GM18508 (cell line): ENCODE measurements at regions not wholly inside any gene's neighbourhood (a gene's known extent, or its start where the extent isn't known, plus 50 kb on each side); places are given as distances from the start of the nearest gene placed in this dataset.
"Not testable (repeated sequence)": the region's sequence is repeated elsewhere in the genome, so short reads cannot be mapped to it uniquely, and the experiment has no call there.

Experiments used
- ATAC-seq: cut with Tn5 transposase; IDR thresholded peaks from one replicate; pipeline ENCODE4 v1.9.1; 2021; ENCODE audit warnings: moderate number of reproducible peaks; ENCODE audit not compliant: insufficient read depth, unreplicated experiment

DNA sequence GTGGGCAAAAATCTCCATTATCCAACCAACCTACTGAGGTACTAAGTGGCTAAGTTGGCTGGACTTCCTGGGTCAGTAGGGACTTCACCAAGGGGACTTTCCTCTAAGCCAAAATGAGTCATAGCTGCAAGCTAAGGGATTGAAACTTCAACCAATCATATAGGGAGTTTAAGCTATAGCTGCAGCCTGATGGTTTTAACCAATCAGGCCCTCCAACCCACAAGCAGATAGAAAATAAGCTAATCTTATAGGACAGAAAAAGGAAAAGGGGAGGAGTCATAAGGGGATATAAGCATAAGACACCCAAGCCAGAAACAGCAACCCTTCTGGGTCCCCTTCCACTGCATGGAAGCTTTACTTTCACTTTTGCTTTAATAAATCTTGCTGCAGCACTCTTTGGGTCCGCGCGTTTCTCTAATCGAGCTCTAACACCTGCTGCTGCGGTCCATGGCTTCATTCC lies 444.9 kb upstream of the NECTIN3 start:
- not testable (repeated sequence) for ATAC-seq

- ATAC-seq, result no peak
These were observed 442.8 kb upstream of the NECTIN3 start for GRCh38 chr3:110628650-110629301.

- ATAC-seq, result no peak
These were observed 441.7 kb upstream of the NECTIN3 start for GRCh38 chr3:110629917-110630316.

DNA sequence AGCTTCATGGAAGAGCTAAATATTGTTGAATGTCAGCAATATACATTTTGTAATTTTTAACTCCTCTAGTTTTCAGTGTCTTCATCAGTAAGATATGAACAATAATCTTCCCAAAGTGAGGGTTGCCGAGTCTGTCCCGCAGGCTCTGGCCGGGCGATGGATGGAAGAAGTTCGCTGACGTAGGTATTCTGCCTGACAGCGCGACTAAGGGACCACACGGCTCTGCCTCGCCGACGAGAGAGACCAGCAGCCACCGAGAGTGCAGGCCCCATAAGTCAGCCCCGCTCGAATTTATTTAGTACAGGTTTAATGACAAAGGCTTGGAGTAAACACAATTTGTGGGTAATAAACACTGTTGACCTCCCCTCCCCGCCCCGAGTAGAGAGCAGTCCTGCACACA lies 427.4 kb upstream of the NECTIN3 start:
- ATAC-seq, result no peak

DNA sequence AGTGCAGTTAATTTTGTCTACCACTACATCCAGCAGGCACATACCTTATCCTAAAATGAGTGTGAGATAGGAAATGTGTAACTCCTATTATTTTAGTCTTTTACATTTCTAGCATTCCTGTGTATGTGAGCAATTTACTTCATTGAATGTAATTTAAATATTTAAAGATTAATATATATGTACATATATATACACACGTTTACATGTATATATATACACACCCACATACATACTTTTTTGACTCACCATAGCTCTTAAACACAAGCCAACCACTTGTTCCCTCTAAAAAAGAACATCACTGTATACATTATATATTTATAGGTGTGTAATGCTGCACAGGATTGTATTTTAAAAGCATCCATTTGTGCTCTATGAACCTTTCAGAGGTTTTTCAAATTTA lies 425.6 kb upstream of the NECTIN3 start:
- no peak for ATAC-seq

GRCh38 chr3:110646496-110646895 lies 425.1 kb upstream of the NECTIN3 start:
- ATAC-seq, result no peak

GRCh38 chr3:110647586-110647985 lies 424.0 kb upstream of the NECTIN3 start:
- no peak for ATAC-seq

- ATAC-seq, result no peak
These were observed 420.9 kb upstream of the NECTIN3 start for GRCh38 chr3:110650741-110651140.

- no peak for ATAC-seq
These were observed 416.6 kb upstream of the NECTIN3 start for GRCh38 chr3:110654843-110655502.

DNA sequence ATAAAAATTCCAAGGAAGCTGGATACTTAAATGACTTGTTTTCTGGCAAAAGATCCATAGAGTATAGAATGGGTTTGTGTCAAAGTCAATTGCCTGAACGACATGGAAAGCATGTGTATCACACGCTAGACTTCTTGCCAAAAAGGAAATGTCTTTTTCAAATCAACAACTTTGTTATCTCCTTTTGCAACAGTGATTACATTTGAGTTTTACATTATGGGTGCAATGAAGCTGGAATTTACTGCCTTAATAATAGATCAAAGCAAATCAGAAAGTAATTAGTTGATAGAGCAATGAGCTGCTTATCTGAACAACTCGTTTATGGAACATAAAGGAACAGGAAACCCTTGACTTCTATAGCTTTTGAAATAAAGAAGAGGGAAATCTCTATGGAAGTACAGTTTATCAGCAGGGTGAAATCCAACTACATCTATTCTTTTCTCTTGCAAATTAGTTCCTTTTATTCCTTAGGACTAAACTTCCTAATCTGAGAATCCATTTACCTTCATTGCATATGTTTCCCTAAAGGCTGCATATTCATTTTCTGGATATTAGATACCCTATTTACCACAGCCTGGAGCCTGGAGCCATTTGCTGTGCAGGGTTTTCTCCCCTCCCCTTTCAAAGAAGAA lies 415.1 kb upstream of the NECTIN3 start:
- no peak for ATAC-seq

DNA sequence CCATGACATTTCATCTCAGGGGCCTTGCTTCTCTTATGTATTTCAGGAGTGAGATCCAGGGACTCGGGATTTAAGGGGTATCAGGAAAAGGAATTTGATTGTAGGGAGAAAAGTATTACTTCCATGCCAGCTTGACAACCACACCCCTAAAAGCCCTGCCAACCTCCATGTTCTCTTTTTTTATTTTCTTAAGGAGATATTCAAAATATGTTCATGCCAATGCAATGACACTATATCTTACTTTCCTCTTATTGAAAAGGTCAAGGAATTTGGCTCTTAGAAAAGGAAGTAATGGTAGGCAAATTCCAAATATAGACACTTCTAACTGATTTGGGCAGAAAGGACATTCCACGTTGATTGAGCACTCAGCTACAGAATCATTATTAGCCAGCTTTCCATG lies 407.5 kb upstream of the NECTIN3 start:
- no peak for ATAC-seq

DNA sequence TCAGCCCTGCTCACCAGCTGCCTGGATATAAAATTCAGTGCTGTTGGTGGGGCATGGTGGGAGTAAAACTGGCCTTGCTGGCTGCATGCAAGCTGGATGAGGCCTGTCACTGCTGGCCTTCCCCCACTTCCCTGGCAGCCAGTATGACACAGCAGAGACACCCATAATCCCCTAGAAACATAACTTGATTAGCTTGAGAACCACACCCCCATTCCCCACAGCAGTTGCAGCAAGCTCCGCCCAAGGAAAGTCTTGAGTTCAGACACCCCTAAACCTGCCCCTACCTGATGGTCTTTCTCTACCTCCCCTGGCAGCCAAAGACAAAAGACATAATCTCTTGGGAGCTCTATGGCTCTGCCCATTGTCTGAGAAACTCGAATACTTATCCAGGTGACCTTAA lies 405.1 kb upstream of the NECTIN3 start:
- no peak for ATAC-seq

DNA sequence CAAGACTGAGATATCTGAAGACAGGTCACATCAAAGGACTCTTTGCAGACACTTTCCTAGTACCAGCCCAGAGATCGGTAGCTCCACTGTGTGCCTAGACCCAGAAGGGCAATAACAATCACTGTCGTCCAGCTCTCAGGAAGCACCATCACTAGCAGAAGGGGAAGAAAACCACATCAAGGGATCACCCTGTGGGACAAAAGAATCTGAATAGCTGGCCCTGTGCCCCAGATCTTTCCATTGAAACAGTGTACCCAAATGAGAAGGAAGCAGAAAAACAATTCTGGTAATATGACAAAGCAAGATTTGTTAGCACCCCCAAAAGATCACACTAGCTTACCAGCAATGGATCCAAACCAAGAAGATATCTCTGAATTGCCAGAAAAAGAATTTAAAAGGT lies 404.4 kb upstream of the NECTIN3 start:
- no peak for ATAC-seq

- no peak for ATAC-seq
These were observed 401.2 kb upstream of the NECTIN3 start for GRCh38 chr3:110670407-110670806.

DNA sequence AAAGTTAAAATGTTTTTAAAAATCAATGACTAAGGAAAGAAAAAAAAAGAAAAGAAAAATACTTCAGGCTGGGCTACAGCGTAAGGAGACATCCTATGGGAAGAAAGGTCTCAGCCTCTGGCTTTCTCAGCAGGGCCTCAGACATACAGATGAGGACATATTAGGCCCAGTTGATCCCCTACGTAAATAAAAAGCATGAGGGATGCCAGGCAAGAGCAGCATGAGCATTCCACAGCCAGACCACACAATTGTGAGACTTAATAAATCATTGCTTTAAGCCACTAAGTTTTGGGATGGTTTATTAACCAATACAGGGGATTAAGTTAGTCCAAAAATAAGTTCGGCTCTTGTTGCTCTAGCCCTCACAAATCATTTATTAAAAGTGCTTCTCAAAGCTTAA lies 394.1 kb upstream of the NECTIN3 start:
- ATAC-seq, result no peak

DNA sequence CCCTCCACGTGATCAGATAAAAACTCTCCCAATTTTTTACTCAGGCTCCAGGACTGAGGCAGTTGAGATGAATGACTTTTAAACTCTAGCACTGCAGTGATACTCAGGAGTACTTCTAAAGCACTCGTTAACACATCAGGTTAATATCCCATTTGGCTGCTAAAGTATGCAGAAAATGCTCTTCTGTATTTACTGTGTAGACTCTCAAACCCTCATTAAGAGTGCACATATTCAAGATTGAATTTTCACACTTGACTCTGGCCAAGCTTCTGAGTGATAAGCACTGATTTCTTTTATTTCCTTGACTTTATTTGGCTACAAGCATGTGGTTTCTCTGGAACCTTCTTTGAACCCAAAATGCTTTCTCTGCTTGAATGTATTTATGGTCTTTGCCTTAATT lies 392.3 kb upstream of the NECTIN3 start:
- ATAC-seq, result no peak

GRCh38 chr3:110680450-110680849 lies 391.2 kb upstream of the NECTIN3 start:
- ATAC-seq, result no peak

DNA sequence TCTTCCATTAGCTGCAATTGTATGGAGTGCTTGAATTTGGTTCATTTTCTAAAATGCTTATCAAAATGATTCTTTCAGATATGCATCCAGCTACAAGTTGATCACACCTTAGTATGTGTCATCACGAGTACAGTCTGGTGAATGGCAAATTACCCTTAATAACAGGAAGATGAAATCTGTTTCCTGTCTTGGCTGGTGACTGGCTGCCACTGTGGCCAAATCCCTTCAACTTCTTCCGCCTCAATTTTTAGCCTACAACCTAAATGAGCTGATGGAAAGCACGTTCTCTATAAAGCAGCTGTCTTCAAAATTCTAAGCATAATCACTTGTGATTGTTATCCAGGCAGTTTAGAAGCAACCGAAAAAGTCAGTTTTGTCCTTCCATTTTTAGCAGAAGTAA lies 387.1 kb upstream of the NECTIN3 start:
- no peak for ATAC-seq

- no peak for ATAC-seq
These were observed 386.0 kb upstream of the NECTIN3 start for GRCh38 chr3:110685630-110686029.

GRCh38 chr3:110686701-110687100 lies 384.9 kb upstream of the NECTIN3 start:
- no peak for ATAC-seq

GRCh38 chr3:110687138-110687537 lies 384.5 kb upstream of the NECTIN3 start:
- ATAC-seq, result no peak

GRCh38 chr3:110697961-110698360 lies 373.7 kb upstream of the NECTIN3 start:
- no peak for ATAC-seq
